IMR-90 (cell line): ENCODE measurements at regions not wholly inside any gene's neighbourhood (a gene's known extent, or its start where the extent isn't known, plus 50 kb on each side); places are given as distances from the start of the nearest gene placed in this dataset.

Experiments used
- CEBPB ChIP-seq: IDR thresholded peaks from 2 replicates; pipeline ENCODE4 v1.6.1; 2012; ENCODE audit warnings: low read depth, low read length, improper control_type of control experiment
- CHD1 ChIP-seq: IDR thresholded peaks from 2 replicates; pipeline ENCODE4 v1.6.1; 2012; ENCODE audit warnings: low read depth, low read length, improper control_type of control experiment
- CTCF ChIP-seq: conservative IDR thresholded peaks from 2 replicates; pipeline ENCODE4 v1.5.1; 2012; ENCODE audit warnings: mild to moderate bottlenecking, low read depth, low read length, improper control_type of control experiment
- MAFK ChIP-seq: IDR thresholded peaks from 2 replicates; pipeline ENCODE4 v1.6.1; 2012; ENCODE audit warnings: low read depth, low read length, improper control_type of control experiment
- MAZ ChIP-seq: IDR thresholded peaks from 2 replicates; pipeline ENCODE4 v1.6.1; 2012; ENCODE audit warnings: low read depth, mild to moderate bottlenecking, low read length, improper control_type of control experiment, moderate library complexity, borderline replicate concordance
- POLR2A ChIP-seq: IDR thresholded peaks from 2 replicates; pipeline ENCODE4 v1.6.1; 2012; ENCODE audit warnings: mild to moderate bottlenecking, low read depth, low read length
- RCOR1 ChIP-seq: IDR thresholded peaks from 2 replicates; pipeline ENCODE4 v1.6.1; 2012; ENCODE audit warnings: mild to moderate bottlenecking, low read length, improper control_type of control experiment; ENCODE audit not compliant: insufficient replicate concordance
- RFX5 ChIP-seq: IDR thresholded peaks from 2 replicates; pipeline ENCODE4 v1.8.0; 2012; ENCODE audit warnings: low read depth, mild to moderate bottlenecking, low read length, moderate library complexity

- no peak for TF ChIP-seq POLR2A
- no peak for TF ChIP-seq CTCF
- TF ChIP-seq MAFK = no peak
- TF ChIP-seq MAZ = no peak
- TF ChIP-seq RCOR1 = no peak
- no peak for TF ChIP-seq CEBPB
- no peak for TF ChIP-seq CHD1
- no peak for TF ChIP-seq RFX5
These were observed 59.1 kb upstream of the POU2AF2 start for GRCh38 chr11:111186308-111186915.
